Activated naive CD8-positive, alpha-beta T cell treated with anti-CD3 and anti-CD28 coated beads, Interleukin-2, amount 10 ng/mL, durations not matched to agents 7 days and 5 days (primary cell): ENCODE measurements at regions not wholly inside any gene's neighbourhood (a gene's known extent, or its start where the extent isn't known, plus 50 kb on each side); places are given as distances from the start of the nearest gene placed in this dataset.
"Not testable (repeated sequence)": the region's sequence is repeated elsewhere in the genome, so short reads cannot be mapped to it uniquely, and the experiment has no call there.

Source experiments
- ATAC-seq: fragments of 150-1000 bp; cut with Tn5 transposase; one replicate; pipeline ENCODE4 v1.10.0; 2021; ENCODE audit warnings: low read depth, moderate library complexity
- POLR2A ChIA-PET: fragments of 350-600 bp; sonication (Branson Sonifier 250); formaldehyde crosslinking; loops from one replicate; lab custom pipeline; 2021; ENCODE audit warnings: antibody characterized with exemption; lab: Charles Lee
- DNase-seq: peaks from one replicate; pipeline ENCODE4 v3.0.0; 2021
- H3K27ac Mint-ChIP-seq: one replicate; pipeline ENCODE4 v1.8.0; 2022; ENCODE audit warnings: mild to moderate bottlenecking, mixed read lengths
- H3K27me3 Mint-ChIP-seq: one replicate; pipeline ENCODE4 v1.8.0; 2022; ENCODE audit warnings: mild to moderate bottlenecking, moderate library complexity, mixed read lengths
- H3K36me3 Mint-ChIP-seq: one replicate; pipeline ENCODE4 v1.8.0; 2021; ENCODE audit warnings: mild to moderate bottlenecking, mixed read lengths
- H3K4me1 Mint-ChIP-seq: one replicate; pipeline ENCODE4 v1.8.0; 2021; ENCODE audit warnings: mixed read lengths
- H3K4me3 Mint-ChIP-seq: one replicate; pipeline ENCODE4 v1.8.0; 2022; ENCODE audit warnings: mild to moderate bottlenecking, moderate library complexity, mixed read lengths
- H3K9me3 Mint-ChIP-seq: one replicate; pipeline ENCODE4 v1.8.0; 2021; ENCODE audit warnings: mixed read lengths

GRCh38 chr19:34871911-34872310 is 54.8 kb upstream of the ZNF30 start:
- H3K36me3 Mint-ChIP-seq, H3K9me3 Mint-ChIP-seq, H3K27me3 Mint-ChIP-seq, ATAC-seq, H3K27ac Mint-ChIP-seq, H3K4me1 Mint-ChIP-seq, H3K4me3 Mint-ChIP-seq, POLR2A ChIA-PET, DNase-seq: not testable (repeated sequence)

GRCh38 chr19:34867631-34868030 is 59.1 kb upstream of the ZNF30 start:
- H3K4me3 Mint-ChIP-seq: no peak overlapping the region
- peaks cover 1% of the 10 kb centered on the region for H3K9me3 Mint-ChIP-seq
- H3K4me1 Mint-ChIP-seq: no peaks in the 10 kb centered on the region
- DNase-seq: no peak
- no peaks in the 10 kb centered on the region for H3K36me3 Mint-ChIP-seq
- H3K27me3 Mint-ChIP-seq: no peaks in the 10 kb centered on the region
- H3K27ac Mint-ChIP-seq: no peak overlapping the region
- POLR2A ChIA-PET: no interaction called here
- ATAC-seq: no peak

GRCh38 chr19:34865225-34865624 is 61.5 kb upstream of the ZNF30 start:
- POLR2A ChIA-PET, H3K27me3 Mint-ChIP-seq, H3K9me3 Mint-ChIP-seq, H3K36me3 Mint-ChIP-seq, H3K4me1 Mint-ChIP-seq, H3K27ac Mint-ChIP-seq, H3K4me3 Mint-ChIP-seq, DNase-seq, ATAC-seq: not testable (repeated sequence)

- Mint-ChIP-seq H3K4me1 (peaks cover 16% of the 10 kb centered on the region), H3K4me3 (peak overlapping the region; percentile 98), H3K27ac (peak overlapping the region; percentile 87), H3K36me3 (peaks cover 17% of the 10 kb centered on the region)
- H3K9me3 Mint-ChIP-seq, H3K27me3 Mint-ChIP-seq: not testable (repeated sequence)
- DNase-seq: peak; percentile 50
- POLR2A ChIA-PET: interaction anchor here (1.3 kb wide), 1 partner anchor 103 kb away, joined by 3 read pairs; the partner anchor contains the start of gene ZNF792
- ATAC-seq: peak; percentile 26
These were observed 66.6 kb upstream of the ZNF30 start for GRCh38 chr19:34859823-34860736.

GRCh38 chr19:34859325-34859724 is 67.4 kb upstream of the ZNF30 start:
- DNase-seq, H3K27me3 Mint-ChIP-seq, H3K27ac Mint-ChIP-seq, H3K9me3 Mint-ChIP-seq, ATAC-seq: not testable (repeated sequence)
- Mint-ChIP-seq H3K4me3 (peak overlapping the region; percentile 98), H3K4me1 (peaks cover 16% of the 10 kb centered on the region), H3K36me3 (peaks cover 17% of the 10 kb centered on the region)
- POLR2A ChIA-PET: interaction anchor here (1.3 kb wide), 1 partner anchor 104 kb away, joined by 3 read pairs; the partner anchor contains the start of gene ZNF792

GRCh38 chr19:34856052-34856451 is 70.7 kb upstream of the ZNF30 start:
- Mint-ChIP-seq H3K27me3 (no peaks in the 10 kb centered on the region), H3K36me3 (peaks cover 17% of the 10 kb centered on the region), H3K4me3 (no peak overlapping the region), H3K27ac (no peak overlapping the region), H3K4me1 (peaks cover 16% of the 10 kb centered on the region), H3K9me3 (peaks cover 6% of the 10 kb centered on the region)
- ATAC-seq (no peak), DNase-seq (no peak)
- POLR2A ChIA-PET: no interaction called here

- POLR2A ChIA-PET: no interaction called here
- H3K27me3 Mint-ChIP-seq: no peaks in the 10 kb centered on the region
- no peak for DNase-seq
These were observed 73.3 kb upstream of the ZNF30 start for GRCh38 chr19:34853369-34853768.

GRCh38 chr19:34852669-34853068 is 74.0 kb upstream of the ZNF30 start:
- DNase-seq: no peak
- no peak for ATAC-seq
- Mint-ChIP-seq H3K36me3 (peaks cover 10% of the 10 kb centered on the region), H3K4me3 (no peak overlapping the region), H3K27me3 (no peaks in the 10 kb centered on the region), H3K9me3 (no peaks in the 10 kb centered on the region), H3K27ac (no peak overlapping the region), H3K4me1 (peaks cover 3% of the 10 kb centered on the region)
- POLR2A ChIA-PET: no interaction called here

More at GRCh38 chr19:34853369-34853768, 73.3 kb upstream of the ZNF30 start:
- no peaks in the 10 kb centered on the region for H3K9me3 Mint-ChIP-seq
- no peak for ATAC-seq
- H3K4me1 Mint-ChIP-seq: peaks cover 5% of the 10 kb centered on the region
- no peak overlapping the region for H3K27ac Mint-ChIP-seq
- peaks cover 11% of the 10 kb centered on the region for H3K36me3 Mint-ChIP-seq
- no peak overlapping the region for H3K4me3 Mint-ChIP-seq

- Mint-ChIP-seq H3K9me3 (no peaks in the 10 kb centered on the region), H3K36me3 (peaks cover 4% of the 10 kb centered on the region), H3K27me3 (no peaks in the 10 kb centered on the region), H3K4me3 (no peak overlapping the region), H3K27ac (no peak overlapping the region), H3K4me1 (peaks cover 3% of the 10 kb centered on the region)
- ATAC-seq (no peak), DNase-seq (no peak)
- POLR2A ChIA-PET: no interaction called here
These were observed 75.4 kb upstream of the ZNF30 start for GRCh38 chr19:34851277-34851804.

- Mint-ChIP-seq H3K9me3 (no peaks in the 10 kb centered on the region), H3K4me3 (no peak overlapping the region), H3K4me1 (peaks cover 1% of the 10 kb centered on the region), H3K27ac (no peak overlapping the region), H3K36me3 (no peaks in the 10 kb centered on the region), H3K27me3 (no peaks in the 10 kb centered on the region)
- DNase-seq (no peak), ATAC-seq (no peak)
- POLR2A ChIA-PET: no interaction called here
These were observed 74.4 kb upstream of the ZNF599 start for GRCh38 chr19:34847393-34847792.

GRCh38 chr19:34844277-34844676 is 71.3 kb upstream of the ZNF599 start:
- Mint-ChIP-seq H3K27me3 (no peaks in the 10 kb centered on the region), H3K27ac (no peak overlapping the region), H3K9me3 (no peaks in the 10 kb centered on the region), H3K36me3 (no peaks in the 10 kb centered on the region), H3K4me3 (no peak overlapping the region), H3K4me1 (peaks cover 1% of the 10 kb centered on the region)
- POLR2A ChIA-PET: interaction anchor here (0.6 kb wide), 1 partner anchor 114 kb away, joined by 5 read pairs; no protein-coding TSS in a partner anchor
- no peak for ATAC-seq
- DNase-seq: no peak

- H3K27me3 Mint-ChIP-seq: no peaks in the 10 kb centered on the region
- DNase-seq (no peak), ATAC-seq (no peak)
- no peaks in the 10 kb centered on the region for H3K36me3 Mint-ChIP-seq
- no peaks in the 10 kb centered on the region for H3K9me3 Mint-ChIP-seq
- no peak overlapping the region for H3K27ac Mint-ChIP-seq
- H3K4me3 Mint-ChIP-seq: no peak overlapping the region
- peaks cover 5% of the 10 kb centered on the region for H3K4me1 Mint-ChIP-seq
- POLR2A ChIA-PET: no interaction called here
These were observed 68.8 kb upstream of the ZNF599 start for GRCh38 chr19:34841780-34842179.

- POLR2A ChIA-PET: no interaction called here
- Mint-ChIP-seq H3K4me1 (peaks cover 5% of the 10 kb centered on the region), H3K27ac (no peak overlapping the region), H3K9me3 (no peaks in the 10 kb centered on the region), H3K4me3 (peak overlapping the region; percentile 35), H3K27me3 (no peaks in the 10 kb centered on the region), H3K36me3 (no peaks in the 10 kb centered on the region)
- ATAC-seq: no peak
- DNase-seq: no peak
These were observed 65.9 kb upstream of the ZNF599 start for GRCh38 chr19:34838753-34839431.
